HG02678 (cell line): ENCODE measurements at regions not wholly inside any gene's neighbourhood (a gene's known extent, or its start where the extent isn't known, plus 50 kb on each side); places are given as distances from the start of the nearest gene placed in this dataset.

Experiments
- ATAC-seq: cut with Tn5 transposase; IDR thresholded peaks from one replicate; pipeline ENCODE4 v1.9.1; 2021; ENCODE audit warnings: mild to moderate bottlenecking, moderate library complexity; ENCODE audit not compliant: unreplicated experiment

DNA sequence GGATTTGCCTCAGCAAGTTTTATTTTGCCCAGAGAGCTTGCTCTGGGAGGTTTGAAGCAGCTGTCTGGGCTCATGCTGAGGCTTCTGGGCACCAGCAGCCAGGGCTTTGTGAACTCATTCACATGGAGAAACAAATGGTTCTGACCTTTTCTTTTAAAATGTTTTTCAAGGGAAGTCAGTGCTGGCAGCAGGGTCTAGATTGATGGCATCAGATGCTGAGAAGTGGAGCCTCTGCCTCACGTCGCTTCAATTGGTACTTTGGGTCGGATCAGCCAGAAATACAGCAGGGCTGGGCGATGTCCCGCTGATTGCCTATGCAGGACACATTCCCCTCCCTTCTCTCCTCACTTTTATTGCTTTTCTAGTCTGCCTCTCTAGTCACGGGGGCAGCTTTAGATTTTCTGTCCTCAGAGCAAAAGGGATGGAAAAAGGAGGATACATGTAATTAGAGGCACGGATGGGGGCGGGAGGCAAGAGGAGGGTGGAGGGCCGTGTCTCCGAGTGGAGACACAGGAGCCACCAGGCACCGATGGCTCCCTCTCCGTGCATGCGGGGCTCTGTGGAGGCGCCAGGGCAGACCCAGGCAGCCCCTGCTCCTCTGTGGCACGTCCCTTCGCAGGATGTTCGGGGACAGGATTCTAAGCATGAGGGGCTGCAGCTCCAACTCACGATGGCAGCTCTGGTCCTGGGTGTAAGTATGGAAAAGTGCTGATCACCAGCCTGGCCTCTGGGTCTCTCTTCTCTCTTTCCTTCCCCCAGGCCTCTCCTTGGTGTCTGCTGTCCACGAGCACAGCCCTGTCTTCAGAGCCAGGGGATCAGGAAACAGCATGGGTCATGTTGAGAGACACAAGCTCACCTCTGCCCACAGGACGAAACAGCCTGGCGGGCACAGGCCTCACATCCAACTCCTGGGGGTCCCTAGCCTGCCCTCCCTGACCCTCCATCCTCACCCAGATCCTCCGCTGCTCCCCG is 116.1 kb downstream of the FAM43A start:
- ATAC-seq, result no peak

DNA sequence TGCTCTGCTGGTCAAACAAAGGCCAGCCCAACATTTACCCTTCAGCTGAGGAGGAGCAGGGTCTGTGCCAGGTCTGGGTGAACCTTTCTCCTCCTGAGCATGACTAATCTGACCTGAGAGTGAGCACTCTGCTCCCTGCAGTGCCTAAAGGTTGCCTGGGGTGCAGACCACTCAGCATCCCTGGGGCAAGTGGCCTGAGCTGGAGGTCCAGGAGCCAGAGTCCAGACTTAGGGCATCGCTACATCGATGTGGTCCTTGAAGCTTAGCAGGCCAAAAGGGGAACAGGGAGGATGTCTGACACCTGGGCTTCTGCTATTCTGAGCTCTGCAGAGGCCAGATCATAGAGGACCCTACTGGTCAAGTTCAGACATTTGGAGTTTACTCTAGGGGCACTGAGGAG is 119.1 kb downstream of the FAM43A start:
- no peak for ATAC-seq

DNA sequence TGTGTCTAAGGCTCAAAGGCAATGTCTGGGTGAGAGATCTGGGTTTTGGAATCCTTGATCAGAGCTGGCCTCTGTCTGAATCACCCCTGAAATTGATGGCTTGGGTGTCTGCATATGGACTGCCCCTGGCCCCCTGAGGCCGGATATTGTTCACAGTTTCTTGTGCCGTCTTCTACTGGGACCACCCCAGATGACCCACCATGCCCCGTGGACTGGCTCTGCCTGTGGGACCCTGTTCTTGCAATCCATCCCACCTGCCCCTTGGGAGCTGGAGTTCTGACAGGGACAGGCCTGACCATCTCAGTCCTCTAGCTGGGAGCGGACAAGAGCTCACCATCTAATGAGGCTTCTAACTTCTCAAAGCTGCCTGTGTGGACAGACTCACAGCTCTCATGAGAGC is 119.9 kb downstream of the FAM43A start:
- ATAC-seq, result no peak

DNA sequence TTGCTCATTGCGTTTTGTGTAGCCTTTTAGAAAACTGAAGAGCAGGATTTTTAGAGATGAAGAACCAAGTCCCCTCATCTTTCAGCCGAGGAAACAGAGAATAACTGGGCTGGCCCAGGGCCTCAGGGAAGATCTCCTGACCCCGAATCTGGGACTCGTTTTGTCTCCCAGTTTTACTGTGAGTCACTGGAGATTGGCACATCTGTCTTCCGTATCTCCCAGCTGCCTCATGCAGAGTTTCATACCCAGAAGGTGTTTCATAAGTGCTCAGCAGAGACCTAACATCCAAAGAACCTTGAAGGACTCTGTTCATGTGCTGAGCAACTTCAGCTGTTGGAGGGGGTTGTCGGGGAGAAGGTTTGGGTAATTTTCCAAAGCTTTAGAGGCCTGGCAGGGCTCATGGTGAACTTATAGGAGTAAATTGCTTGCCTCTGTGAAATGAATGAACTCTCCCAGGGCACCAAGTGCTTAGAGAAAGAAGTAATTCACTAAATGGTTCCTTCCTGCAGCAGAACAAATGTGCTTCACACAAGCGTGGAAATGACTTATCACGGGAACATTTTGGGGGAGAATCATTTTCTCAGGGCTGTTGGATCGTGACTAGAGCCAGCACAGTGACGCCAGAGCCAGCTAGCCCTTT is 121.4 kb downstream of the FAM43A start:
- no peak for ATAC-seq

DNA sequence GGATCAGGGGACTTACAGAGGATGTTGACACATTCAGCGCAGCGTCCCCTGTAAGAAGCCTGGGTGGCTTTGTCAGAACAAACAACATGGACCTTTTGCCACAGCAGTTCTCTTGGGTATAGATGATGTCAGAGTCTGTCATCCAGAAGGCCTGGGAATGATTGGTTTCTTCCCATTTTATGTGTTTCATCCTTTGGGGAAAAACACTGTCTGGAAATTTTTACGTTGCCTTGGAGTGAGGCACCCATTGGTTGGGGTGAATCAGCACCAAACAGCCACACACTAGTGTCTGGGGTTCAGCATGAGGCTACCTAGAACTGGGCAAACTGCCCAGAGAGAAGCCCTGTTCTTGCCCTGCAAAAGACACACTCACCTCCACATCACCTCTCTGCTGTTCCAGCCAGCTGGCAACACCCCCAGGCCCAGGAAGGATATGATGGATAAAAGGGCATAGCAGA is 123.0 kb downstream of the FAM43A start:
- ATAC-seq, result no peak

DNA sequence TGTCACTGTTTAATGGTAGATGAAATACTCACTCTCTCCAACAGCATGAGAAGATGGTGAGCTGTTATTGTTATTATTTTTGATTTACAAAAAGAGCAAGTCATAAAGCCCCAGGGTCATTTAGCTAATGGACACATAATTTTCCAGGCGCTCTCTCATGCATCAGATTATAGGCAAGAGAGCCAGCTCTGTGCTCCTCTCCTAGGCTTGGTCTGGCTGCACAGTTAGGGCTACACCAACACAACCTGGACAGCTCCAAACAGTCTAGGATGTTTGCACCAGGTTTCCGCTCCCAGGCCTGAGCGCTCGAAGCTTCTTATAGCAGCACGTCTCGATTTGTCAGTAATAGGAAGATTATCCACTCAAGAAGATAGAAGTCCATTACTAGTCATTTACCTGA is 123.7 kb downstream of the FAM43A start:
- no peak for ATAC-seq

DNA sequence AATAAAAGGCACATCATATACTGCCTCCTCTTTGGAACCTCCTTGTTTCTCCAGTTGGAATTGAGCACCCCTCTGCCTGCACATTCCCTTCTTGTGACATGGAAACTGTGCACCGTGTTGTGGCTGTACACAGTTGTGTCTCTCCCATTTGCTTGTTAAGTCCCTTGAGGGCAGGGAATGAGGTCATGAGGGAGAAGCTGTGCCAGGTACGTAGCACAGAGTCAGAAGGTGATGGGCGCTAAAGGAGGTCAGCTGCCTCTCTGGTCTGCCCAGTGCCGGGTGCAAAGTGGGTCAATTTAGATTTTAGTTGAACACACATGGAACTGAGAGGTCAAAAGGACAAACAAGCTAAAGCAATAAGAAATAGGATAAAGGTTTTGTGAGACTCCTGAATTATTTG is 124.4 kb downstream of the FAM43A start:
- ATAC-seq, result no peak

DNA sequence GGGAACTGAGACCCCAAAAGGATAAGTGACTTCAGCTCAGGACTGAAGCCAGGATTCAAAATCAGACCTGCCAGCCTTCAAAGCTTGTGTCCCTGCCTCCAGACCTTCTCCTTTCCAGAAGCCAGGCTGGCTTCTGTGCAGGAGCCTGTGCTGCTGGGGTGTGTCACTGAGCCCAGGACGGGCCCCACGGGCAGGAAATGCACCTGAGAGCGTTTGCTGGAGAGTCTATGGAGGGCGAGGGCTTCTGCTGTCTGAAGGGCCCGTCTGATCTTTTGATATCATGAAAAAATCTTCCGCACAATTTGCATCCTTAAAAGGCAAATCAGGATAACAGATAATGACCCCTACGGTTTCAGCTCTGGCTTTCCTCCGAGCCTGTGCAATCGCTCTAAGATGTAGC is 125.4 kb downstream of the FAM43A start:
- ATAC-seq, result no peak

DNA sequence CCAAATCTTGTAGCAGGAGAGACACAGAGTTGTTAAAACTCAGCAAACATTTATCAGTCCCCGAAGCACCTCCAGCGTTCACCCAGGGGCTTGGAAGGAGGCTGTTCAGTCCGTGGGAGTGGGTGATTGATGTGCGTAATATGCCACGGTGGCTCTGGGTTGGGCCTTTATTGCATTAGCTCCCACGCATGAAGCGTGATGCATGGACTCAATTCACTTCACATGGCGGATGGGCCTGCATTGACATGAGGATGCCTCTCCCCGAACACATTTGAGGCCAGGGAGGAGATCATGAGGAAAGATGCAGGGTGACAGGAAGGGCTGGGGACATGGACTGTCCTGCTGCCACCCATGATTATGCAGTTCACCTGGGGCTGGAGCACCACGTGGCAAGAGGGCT is 126.5 kb downstream of the FAM43A start:
- ATAC-seq, result no peak

DNA sequence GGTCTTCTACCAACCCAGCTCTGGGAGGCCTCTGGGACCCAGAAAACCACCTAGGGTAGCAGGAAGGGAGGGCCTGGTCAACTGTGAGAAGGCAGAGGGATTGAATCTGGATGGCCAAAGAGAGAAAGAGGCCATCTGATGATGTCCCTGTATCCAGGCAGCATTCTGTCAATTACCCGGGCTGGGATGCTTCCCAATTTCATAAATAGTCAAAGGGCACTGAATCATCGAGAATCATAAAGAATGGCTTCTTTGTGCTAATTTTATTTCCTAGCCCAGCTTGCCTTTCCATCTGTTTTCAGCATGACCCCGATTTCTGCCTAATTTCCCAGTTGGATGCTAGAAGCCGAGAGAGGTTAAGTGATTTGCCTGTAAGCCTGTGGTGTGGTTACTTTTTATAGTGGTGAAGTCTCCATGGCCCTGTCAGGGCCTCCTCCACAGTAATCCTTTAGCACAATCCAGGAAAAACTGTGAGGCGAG is 129.2 kb downstream of the FAM43A start:
- no peak for ATAC-seq

DNA sequence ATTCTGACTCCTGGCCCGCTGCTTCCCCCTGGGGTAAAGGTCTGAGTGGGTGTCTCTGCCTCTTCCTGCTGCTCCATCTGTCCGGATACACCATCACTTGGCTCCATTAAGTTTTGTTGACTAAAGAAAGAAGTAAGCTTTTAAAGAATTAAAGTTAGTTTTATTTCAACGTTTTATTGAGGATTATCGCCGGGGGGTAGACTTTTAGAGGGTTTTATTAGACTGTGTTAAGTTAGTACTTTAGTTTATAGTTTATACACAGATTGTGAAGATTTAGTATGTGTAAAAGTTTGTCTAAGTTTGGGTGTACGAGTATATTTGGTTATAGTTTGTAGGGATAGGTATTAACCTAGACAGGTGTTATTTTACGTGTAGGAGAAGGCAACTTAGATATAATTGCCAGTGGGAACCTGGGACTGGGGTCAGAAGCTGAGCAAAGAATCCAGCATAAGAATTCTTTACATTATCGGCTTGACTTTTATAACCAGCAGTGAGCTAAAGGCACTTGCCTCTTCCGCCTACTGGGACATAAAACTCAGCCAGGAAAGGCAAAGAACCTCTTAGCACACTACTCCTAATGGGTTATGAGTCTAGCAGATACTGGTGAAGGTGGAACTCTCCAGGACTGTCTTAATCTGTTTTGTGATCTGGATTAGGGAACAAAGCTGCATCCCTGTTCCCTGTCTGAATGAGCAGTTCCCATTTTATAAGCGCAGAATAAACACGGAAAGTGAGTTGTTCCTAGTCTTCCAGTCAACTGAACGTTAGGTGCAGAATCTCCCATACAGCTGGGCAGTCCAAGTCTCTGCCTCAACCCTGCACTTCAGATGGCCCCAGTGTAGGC is 131.3 kb downstream of the FAM43A start:
- no peak for ATAC-seq

DNA sequence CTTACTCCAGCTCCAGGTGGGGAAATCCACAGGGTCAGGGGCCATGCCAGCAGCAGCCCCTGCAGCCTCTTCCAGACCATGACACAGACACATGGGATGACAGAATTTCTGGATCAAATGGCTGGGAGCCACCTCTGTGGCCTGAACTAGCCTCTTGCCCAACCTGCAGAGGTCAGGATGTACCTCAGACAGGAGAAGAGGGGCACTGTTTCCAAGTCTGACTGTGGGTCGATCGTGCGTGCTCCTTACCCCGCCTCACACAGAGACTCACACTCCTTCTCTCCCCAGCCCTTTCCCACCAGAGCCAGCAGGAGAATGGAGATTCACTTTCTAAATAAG is 131.9 kb downstream of the FAM43A start:
- no peak for ATAC-seq

DNA sequence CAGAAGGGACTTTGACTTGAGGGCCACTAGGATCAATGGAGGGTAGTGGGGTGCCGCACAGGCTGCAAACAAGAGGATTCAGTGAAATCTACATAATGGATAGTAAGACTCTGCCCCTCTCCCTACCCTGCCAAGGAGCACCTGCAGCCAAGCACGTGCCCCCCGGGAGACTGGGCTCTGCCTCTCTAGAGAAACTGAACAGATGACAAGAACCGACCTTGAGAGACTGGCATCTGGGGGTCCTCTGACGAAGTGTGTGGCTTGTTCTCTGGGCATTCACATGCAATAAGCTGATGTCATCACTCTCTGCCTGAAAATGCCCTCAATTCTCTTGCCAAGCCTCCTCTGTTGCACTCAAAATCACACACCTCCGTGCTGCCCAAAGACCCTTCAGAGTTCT is 132.3 kb downstream of the FAM43A start:
- no peak for ATAC-seq

DNA sequence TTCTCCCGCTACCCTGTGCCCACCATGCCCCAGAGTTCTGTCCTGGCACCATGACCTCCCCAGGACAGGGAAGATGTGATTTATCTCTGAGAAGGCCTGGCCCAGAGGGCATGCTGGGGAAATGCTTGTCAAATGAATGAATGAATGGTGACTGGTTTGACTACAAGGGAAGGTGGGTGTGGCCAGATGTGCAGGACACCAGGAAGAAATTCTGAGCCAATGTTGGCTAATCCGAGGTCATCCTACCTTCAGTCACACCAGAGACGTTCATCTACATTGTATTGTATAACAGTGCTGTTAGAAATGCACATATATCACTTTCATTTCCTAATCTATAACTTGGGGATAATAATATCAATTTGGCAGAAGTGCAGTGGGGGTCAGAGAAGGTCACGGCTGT is 138.4 kb downstream of the FAM43A start:
- ATAC-seq, result no peak

DNA sequence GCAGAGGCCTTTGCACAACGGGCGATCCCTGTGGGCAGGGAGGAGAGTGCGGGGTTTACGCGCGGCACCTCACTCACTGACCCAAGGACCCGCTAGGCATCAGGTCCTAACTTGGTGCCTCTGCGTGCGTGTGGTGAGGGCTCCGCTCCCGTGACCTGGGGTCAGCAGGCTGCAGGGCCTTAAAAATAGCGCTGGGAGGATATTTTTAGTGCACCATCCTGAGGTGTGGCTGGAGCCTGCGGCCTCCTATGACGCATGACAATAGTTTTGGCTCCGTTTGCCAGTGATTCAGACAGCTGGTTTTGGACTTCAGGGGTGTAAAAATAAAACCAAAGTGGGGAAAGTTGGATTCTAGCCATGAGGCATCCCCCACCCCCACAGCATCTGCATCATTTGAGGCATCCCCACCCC is 139.0 kb downstream of the FAM43A start:
- ATAC-seq, result no peak

DNA sequence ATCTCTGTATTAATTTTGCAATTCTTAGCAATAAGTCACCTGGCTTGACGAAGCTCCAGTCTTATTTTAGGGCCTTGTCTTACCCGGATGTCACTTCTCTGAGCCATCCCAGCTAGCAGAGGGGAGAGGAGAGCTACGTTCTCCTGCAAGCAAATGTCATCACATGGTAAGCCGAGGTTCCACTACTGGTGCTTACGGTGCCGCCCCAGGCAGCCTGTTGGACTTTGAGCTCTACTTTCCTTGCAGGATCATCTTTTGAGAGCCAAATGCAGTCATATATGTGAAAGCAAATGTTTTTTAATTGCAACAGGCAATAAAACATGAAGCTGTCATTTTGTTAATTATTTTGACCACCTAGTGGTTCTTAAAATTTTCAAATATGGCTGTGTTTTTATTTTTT is 140.9 kb downstream of the FAM43A start:
- ATAC-seq, result no peak

DNA sequence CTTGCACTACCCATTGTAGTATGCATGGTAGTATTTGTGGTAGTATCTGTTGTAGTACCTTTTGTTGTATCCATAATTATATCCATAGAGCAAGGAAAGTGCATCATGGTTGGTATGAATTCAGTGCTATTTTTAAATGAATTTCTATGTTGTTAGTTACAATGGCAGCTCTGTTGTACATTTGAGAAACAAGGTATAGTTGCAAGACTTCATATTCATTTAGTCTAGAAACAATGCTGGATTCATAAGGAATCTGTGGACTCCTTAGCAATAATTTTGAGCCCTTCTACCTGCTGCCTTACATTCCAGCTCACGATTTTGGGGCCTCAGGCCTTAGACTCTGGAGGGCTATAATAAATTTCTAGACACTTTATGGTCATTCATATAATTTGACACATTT is 141.8 kb downstream of the FAM43A start:
- no peak for ATAC-seq

DNA sequence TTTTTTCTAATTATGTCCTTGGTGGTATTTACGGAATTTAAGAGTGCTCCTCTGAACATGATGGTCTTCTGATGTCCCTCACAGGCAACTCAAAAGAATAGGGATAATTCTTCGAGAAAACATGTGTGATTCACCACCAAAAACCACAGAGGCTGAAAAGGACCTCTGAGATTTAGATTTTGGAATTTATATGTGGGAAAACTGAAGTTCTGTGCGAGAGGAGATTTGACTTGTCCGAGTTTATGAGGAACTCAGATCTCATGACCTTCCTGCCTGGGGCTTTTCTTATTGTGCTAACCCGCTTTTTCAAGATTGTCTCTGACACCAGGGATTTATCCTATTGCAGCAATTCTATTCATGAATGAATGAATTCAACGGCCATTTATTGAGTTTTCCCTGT is 142.4 kb downstream of the FAM43A start:
- no peak for ATAC-seq

DNA sequence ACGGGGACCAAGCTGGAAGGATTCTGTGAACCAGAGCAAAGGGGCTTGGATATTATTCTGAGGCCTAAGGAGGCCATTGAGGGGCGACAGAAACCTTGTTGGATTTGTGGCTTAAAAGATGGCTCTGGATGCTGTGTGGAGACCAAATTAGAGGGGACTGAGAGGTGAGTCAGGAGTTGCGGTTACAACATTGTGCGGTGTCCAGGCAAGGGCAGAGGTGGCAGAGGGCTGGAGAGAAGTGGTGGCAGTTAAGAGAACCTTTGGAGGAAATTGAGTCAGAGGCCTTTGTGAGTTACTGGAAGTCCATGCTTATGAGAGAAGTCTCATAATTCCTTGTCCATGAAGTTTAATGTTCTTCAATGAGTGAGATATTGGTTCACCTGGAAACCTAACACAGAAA is 143.2 kb downstream of the FAM43A start:
- ATAC-seq, result no peak

DNA sequence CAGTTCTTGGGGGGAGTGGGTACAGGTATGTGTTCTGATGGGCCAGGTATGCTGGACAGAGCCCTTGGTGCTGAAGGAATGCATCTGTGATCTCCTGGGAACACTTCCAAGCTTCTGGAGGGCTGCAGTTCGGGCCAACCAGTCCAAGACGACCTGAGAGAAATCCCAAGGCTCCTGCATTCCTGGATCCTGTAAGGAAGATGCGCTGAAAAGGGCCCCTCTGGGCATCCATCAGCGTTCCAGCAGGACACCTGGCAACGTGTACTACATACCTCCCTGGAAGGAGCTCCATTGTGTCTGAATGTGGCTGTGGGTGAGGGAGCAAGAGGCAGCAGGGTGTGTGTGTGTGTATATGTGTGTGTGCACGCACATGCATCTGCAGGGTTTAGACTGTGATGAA is 144.7 kb downstream of the FAM43A start:
- ATAC-seq, result no peak

DNA sequence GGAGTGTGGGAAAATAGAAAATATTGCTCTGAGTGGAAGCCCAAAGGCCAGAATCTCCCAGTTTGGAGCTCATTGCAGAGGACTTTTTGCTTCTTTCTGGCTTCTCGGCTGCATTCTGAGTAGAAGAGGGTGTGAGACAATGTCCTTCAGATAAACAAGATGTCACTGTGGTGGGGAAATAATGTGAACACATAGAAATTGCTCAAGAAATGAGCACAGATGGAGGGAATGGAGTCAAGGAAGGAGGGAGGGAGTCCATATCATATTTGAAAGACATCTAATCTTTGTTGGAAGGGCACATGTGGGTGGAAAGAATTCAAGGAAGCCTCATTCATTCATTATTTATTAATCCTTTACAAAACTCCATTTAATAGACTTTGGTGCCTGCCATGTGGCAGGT is 145.3 kb downstream of the FAM43A start:
- no peak for ATAC-seq
